Thyroid gland (tissue), 4 donors: ENCODE measurements at regions not wholly inside any gene's neighbourhood (a gene's known extent, or its start where the extent isn't known, plus 50 kb on each side); places are given as distances from the start of the nearest gene placed in this dataset.
A peak's percentile ranks its signal among the peaks of the same experiment; 100 is the strongest.

ENCODE experiments used
- DNase-seq, 2 donors: peaks; one replicate each; pipeline ENCODE4 v3.0.0-alpha.2; 2019
- H3K27ac ChIP-seq, 3 donors: fragments of 200-600 bp; sonication (generic); 1 replicate in 2 of 3; 2 replicates in 1 of 3; pipeline ENCODE4 v1.5.1; 2016 to 2019; ENCODE audit warnings: mild to moderate bottlenecking in 1 of 3, moderate library complexity in 1 of 3
- H3K27me3 ChIP-seq: fragments of 200-600 bp; sonication (generic); one replicate; pipeline ENCODE4 v1.5.1; 2019
- H3K36me3 ChIP-seq, 2 donors: fragments of 200-600 bp; sonication (generic); one replicate each; pipeline ENCODE4 v1.5.1; 2016 to 2019
- H3K4me1 ChIP-seq, 2 donors: fragments of 200-600 bp; sonication (generic); one replicate each; pipeline ENCODE4 v1.5.1; 2017 to 2019
- H3K4me3 ChIP-seq, 3 donors: fragments of 200-600 bp; sonication (generic); replicated peaks in 1 of 3; 1 replicate in 2 of 3; 2 replicates in 1 of 3; pipeline ENCODE4 v1.5.1; 2016; ENCODE audit warnings: mild to moderate bottlenecking in 1 of 3
- H3K9me3 ChIP-seq: fragments of 200-600 bp; sonication (generic); one replicate; pipeline ENCODE4 v1.5.1; 2017
- POLR2A ChIP-seq, 2 donors: fragments of 450-650 bp; IDR thresholded peaks; one replicate each; pipeline ENCODE4 v1.6.1; 2017; ENCODE audit warnings: antibody characterized with exemption in 2 of 2, mild to moderate bottlenecking in 2 of 2, moderate library complexity in 1 of 2
- WGBS, 2 donors: methylation state at CpG; one replicate each; pipeline ENCODE4 v1.1.5; 2017; 5-methylcytosine and 5-hydroxymethylcytosine counted together
- intact Hi-C: fragments of 100-400 bp; cut with DNase I; formaldehyde crosslinking; loops from one replicate; pipeline ENCODE4 v1.15.1; 2023
- TF ChIP-seq, protein P1 (sequence below), 6 experiments: fragments of 200-600 bp in 3 of 6; fragments of 450-650 bp in 3 of 6; sonication (generic) in 3 of 6; IDR thresholded peaks; one replicate each; pipeline ENCODE4 v1.5.1; 2016 to 2019; ENCODE audit warnings: antibody characterized with exemption in 6 of 6, mild to moderate bottlenecking in 2 of 6, inconsistent platforms in 1 of 6, moderate library complexity in 1 of 6

DNA sequence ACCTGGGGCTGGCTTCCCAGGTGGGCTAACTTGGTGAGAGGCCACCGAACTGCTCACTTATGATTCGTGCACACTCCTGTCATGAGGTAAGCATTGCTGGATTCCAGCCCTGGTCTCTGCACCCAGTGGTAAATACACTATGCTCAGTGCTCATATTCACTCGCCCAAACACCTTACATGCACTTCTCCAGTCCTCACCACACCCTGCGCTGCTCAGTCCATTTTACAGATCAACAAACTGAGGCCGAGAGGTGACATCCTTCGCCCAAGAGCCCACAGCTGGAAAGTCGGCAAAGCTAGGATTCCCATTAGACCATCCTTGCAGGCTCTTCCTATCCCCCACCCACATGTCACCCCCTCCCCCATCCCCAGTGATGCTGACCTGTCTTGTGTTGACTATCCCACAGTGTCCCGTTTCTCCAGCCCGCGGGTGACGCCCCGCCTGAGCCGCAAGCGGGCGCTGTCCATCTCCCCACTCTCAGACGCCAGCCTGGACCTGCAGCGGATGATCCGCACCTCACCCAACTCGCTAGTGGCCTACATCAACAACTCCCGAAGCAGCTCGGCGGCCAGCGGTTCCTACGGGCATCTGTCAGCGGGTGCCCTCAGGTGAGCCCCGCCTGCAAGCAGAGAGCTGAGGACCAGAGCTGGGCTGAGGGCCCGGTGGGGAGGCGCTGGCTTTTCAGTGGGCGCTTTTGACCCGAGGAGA, 232.8 kb downstream of the GLI2 start:
- Histone ChIP-seq H3K27me3 (no peaks in the 10 kb centered on the region), H3K4me1 (no peaks in the 10 kb centered on the region), H3K36me3 (no peaks in the 10 kb centered on the region), H3K4me3 (no peak overlapping the region), H3K27ac (no peak overlapping the region), H3K9me3 (no peaks in the 10 kb centered on the region)
- no peak for DNase-seq
- 91 to 92% methylated on average over 30 of the region's 30 CpGs for WGBS, 2 donors
- TF ChIP-seq, protein P1, sequence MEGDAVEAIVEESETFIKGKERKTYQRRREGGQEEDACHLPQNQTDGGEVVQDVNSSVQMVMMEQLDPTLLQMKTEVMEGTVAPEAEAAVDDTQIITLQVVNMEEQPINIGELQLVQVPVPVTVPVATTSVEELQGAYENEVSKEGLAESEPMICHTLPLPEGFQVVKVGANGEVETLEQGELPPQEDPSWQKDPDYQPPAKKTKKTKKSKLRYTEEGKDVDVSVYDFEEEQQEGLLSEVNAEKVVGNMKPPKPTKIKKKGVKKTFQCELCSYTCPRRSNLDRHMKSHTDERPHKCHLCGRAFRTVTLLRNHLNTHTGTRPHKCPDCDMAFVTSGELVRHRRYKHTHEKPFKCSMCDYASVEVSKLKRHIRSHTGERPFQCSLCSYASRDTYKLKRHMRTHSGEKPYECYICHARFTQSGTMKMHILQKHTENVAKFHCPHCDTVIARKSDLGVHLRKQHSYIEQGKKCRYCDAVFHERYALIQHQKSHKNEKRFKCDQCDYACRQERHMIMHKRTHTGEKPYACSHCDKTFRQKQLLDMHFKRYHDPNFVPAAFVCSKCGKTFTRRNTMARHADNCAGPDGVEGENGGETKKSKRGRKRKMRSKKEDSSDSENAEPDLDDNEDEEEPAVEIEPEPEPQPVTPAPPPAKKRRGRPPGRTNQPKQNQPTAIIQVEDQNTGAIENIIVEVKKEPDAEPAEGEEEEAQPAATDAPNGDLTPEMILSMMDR (IDR thresholded peaks at IDR 0.05): no peak
- intact Hi-C loops: no loop called here

DNA sequence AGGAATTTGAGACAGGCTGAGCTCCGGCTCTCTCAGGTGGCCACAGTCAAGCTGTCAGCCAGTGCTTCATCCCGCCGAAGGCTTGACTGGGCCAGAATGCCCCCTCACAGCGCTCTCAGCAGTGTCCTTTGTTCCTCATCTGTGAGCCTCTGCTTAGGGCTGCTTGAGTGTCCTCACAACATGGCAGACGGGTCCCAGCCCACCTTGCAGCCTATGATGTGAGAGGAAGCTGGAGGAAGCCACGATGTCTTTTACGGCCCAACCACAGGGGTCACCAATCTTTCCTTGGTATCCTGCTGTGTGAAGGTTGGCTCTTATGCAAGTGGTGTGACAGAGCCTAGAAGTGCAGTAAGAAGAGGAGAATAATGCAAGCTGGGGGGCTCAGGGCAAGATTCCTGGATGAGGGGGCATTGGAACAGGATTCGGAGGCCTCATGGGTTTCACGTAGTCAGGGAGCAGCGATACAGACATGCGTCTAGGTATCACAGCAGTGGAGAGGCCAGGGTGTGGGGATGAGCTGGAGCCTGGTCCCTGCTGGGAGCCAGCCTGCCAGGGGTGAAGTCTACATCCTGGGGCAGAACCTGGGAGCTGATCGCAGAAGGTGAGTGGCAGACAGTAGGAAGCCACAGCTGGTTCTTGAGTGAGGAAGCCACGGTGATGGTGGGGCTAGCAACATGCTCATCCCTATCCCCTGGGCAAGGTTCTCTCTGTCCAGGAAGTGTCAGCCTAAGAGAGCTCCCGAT, 234.1 kb downstream of the GLI2 start:
- intact Hi-C loops: no loop called here
- WGBS, 2 donors: 81 to 87% methylated on average over 14 of the region's 14 CpGs

DNA sequence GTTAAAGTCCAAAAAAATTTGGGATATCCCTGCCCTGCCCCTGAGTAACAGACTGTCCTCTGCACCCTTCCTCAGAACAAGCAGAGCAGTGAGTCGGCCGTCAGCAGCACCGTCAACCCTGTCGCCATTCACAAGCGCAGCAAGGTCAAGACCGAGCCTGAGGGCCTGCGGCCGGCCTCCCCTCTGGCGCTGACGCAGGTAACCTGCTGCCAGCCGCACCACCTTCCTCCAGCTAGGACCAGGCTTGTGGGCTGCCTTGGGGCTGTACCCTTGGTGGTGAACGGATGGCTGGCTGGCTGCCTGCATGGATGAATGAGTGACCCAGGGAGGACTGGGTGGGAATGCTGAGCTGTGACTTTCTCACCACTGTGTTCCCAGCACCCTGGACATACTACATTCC, 236.2 kb downstream of the GLI2 start:
- 95% methylated on average over 9 to 12 of the region's 12 CpGs for WGBS, 2 donors
- TF ChIP-seq, protein P1 (IDR thresholded peaks at IDR 0.05): no peak
- no peak for TF ChIP-seq POLR2A (IDR thresholded peaks at IDR 0.05)
- intact Hi-C loops: no loop called here
- Histone ChIP-seq H3K27me3 (no peaks in the 10 kb centered on the region), H3K27ac (no peak overlapping the region), H3K9me3 (no peaks in the 10 kb centered on the region), H3K4me1 (no peaks in the 10 kb centered on the region), H3K36me3 (no peaks in the 10 kb centered on the region), H3K4me3 (no peak overlapping the region)
- DNase-seq: no peak

More for the DNA sequence above, 234.1 kb downstream of the GLI2 start:
- no peaks in the 10 kb centered on the region for H3K4me1 ChIP-seq
- no peaks in the 10 kb centered on the region for H3K9me3 ChIP-seq
- no peak for DNase-seq
- TF ChIP-seq, protein P1 (IDR thresholded peaks at IDR 0.05): no peak
- no peak for TF ChIP-seq POLR2A (IDR thresholded peaks at IDR 0.05)
- no peaks in the 10 kb centered on the region for H3K27me3 ChIP-seq
- H3K27ac ChIP-seq: no peak overlapping the region
- no peak overlapping the region for H3K4me3 ChIP-seq
- H3K36me3 ChIP-seq: no peaks in the 10 kb centered on the region

DNA sequence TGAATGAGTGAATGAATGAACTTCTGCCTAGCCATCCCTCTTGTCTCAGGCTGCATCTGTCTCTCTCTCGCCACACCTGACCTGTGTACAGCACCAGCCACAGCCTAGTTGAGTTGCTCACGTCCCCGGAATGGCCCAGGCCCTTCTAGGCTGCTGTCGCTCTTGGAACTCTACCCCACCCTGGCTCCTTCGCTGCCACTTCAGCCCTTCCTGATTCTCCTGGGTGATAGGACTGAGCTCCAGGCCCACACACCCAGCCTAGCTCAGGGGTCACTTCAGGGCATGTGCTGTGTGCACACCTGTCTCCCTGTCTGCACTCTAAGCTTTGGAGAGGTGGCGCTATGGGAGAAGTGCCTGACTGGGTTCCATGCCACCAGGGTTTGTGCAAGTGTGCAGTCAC, 236.6 kb downstream of the GLI2 start:
- Histone ChIP-seq H3K27ac (no peak overlapping the region), H3K9me3 (no peaks in the 10 kb centered on the region), H3K36me3 (no peaks in the 10 kb centered on the region), H3K4me3 (no peak overlapping the region), H3K4me1 (no peaks in the 10 kb centered on the region), H3K27me3 (no peaks in the 10 kb centered on the region)
- peak; percentile 8 to 32 for DNase-seq
- intact Hi-C loops: no loop called here
- TF ChIP-seq POLR2A (IDR thresholded peaks at IDR 0.05): no peak
- TF ChIP-seq, protein P1 (IDR thresholded peaks at IDR 0.05): no peak
- 73 to 83% methylated on average over 5 of the region's 6 CpGs for WGBS, 2 donors

DNA sequence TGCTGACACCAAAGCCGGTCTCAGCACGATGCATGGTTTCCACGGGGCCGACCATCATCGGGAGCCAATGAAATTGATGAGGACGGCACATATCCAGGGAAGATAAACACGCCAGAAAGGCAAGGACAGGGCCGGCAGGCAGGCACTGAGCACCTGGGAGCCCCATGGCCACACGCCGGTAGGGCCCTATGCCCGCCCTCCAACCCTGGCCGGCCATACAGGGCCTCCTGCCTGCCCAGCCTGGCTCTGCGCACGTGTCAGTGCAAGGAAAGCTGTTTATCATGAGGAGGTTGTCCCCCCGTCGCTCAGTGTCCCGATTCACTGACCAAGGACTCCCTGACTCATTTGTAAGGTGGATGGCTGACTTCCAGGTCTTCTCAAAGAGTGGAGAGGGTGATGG, 237.5 kb downstream of the GLI2 start:
- no peak overlapping the region for H3K4me3 ChIP-seq
- no peaks in the 10 kb centered on the region for H3K9me3 ChIP-seq
- no peak for TF ChIP-seq POLR2A (IDR thresholded peaks at IDR 0.05)
- TF ChIP-seq, protein P1 (IDR thresholded peaks at IDR 0.05): no peak
- no peaks in the 10 kb centered on the region for H3K4me1 ChIP-seq
- H3K27ac ChIP-seq: no peak overlapping the region
- H3K36me3 ChIP-seq: no peaks in the 10 kb centered on the region
- intact Hi-C loops: no loop called here
- no peak for DNase-seq
- 91 to 95% methylated on average over 11 to 17 of the region's 17 CpGs for WGBS, 2 donors
- H3K27me3 ChIP-seq: no peaks in the 10 kb centered on the region
